Ascending aorta (tissue), 2 donors: ENCODE measurements at regions not wholly inside any gene's neighbourhood (a gene's known extent, or its start where the extent isn't known, plus 50 kb on each side); places are given as distances from the start of the nearest gene placed in this dataset.

Experiments used
- DNase-seq, 2 donors: peaks; one replicate each; pipeline ENCODE4 v3.0.0-alpha.2; 2019; ENCODE audit warnings: low spot score in 2 of 2
- H3K27ac ChIP-seq, 2 donors: fragments of 200-600 bp; sonication (generic); one replicate each; pipeline ENCODE4 v1.5.1; 2016 to 2017; ENCODE audit warnings: mild to moderate bottlenecking in 1 of 2
- H3K27me3 ChIP-seq: fragments of 200-600 bp; sonication (generic); one replicate; pipeline ENCODE4 v1.5.1; 2017
- H3K36me3 ChIP-seq, 2 donors: fragments of 200-600 bp; sonication (generic); one replicate each; pipeline ENCODE4 v1.5.1; 2016
- H3K4me1 ChIP-seq, 2 donors: fragments of 200-600 bp; sonication (generic); one replicate each; pipeline ENCODE4 v1.5.1; 2016 to 2017; ENCODE audit warnings: mild to moderate bottlenecking in 1 of 2
- H3K4me3 ChIP-seq, 2 donors: fragments of 200-600 bp; sonication (generic); one replicate each; pipeline ENCODE4 v1.5.1; 2016 to 2017; ENCODE audit warnings: mild to moderate bottlenecking in 1 of 2
- H3K9me3 ChIP-seq, 2 donors: fragments of 200-600 bp; sonication (generic); one replicate each; pipeline ENCODE4 v1.5.1; 2016
- intact Hi-C: fragments of 100-400 bp; cut with DNase I; formaldehyde crosslinking; loops from one replicate; pipeline ENCODE4 v1.15.1; 2023
- TF ChIP-seq, protein P1 (sequence below), 3 experiments: fragments of 200-600 bp in 2 of 3; fragments of 450-650 bp in 1 of 3; sonication (generic) in 2 of 3; IDR thresholded peaks; one replicate each; pipeline ENCODE4 v1.5.1; 2016 to 2019; ENCODE audit warnings: antibody characterized with exemption in 3 of 3, mild to moderate bottlenecking in 1 of 3, moderate library complexity in 1 of 3

DNA sequence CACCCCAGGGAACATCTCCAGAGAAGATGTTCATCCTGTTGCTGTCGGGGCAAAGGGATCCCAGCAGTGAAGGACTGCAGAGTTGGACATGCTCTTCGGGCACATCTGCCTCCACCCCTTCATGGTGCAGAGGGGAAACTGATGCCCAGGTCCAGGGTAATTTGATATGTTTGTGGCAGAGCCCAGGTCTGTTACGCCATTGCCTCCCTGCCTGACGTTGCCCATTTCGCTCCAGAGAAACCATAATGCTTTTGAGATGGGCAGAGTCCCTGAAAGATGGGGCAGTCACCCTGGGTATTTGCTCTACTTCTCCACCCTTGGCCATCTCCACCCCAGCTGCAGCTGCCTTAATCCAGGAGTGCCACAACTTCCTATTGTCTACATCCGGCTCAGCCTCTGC, 290.4 kb upstream of the POU3F1 start:
- DNase-seq, result no peak
- no peak overlapping the region for H3K27ac ChIP-seq
- H3K27me3 ChIP-seq, result no peaks in the 10 kb centered on the region
- intact Hi-C loops, result no loop called here
- H3K9me3 ChIP-seq, result no peaks in the 10 kb centered on the region
- no peaks in the 10 kb centered on the region for H3K4me1 ChIP-seq
- no peak overlapping the region for H3K4me3 ChIP-seq
- TF ChIP-seq, protein P1, sequence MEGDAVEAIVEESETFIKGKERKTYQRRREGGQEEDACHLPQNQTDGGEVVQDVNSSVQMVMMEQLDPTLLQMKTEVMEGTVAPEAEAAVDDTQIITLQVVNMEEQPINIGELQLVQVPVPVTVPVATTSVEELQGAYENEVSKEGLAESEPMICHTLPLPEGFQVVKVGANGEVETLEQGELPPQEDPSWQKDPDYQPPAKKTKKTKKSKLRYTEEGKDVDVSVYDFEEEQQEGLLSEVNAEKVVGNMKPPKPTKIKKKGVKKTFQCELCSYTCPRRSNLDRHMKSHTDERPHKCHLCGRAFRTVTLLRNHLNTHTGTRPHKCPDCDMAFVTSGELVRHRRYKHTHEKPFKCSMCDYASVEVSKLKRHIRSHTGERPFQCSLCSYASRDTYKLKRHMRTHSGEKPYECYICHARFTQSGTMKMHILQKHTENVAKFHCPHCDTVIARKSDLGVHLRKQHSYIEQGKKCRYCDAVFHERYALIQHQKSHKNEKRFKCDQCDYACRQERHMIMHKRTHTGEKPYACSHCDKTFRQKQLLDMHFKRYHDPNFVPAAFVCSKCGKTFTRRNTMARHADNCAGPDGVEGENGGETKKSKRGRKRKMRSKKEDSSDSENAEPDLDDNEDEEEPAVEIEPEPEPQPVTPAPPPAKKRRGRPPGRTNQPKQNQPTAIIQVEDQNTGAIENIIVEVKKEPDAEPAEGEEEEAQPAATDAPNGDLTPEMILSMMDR (IDR thresholded peaks at IDR 0.05), result no peak
- no peaks in the 10 kb centered on the region for H3K36me3 ChIP-seq

GRCh38 chr1:38336301-38336923, 289.8 kb upstream of the POU3F1 start:
- no peak overlapping the region for H3K27ac ChIP-seq
- TF ChIP-seq, protein P1 (IDR thresholded peaks at IDR 0.05), result no peak
- no peaks in the 10 kb centered on the region for H3K36me3 ChIP-seq
- H3K4me1 ChIP-seq, result no peaks in the 10 kb centered on the region
- no peak overlapping the region for H3K4me3 ChIP-seq
- DNase-seq, result no peak
- intact Hi-C loops, result no loop called here
- no peaks in the 10 kb centered on the region for H3K27me3 ChIP-seq
- no peaks in the 10 kb centered on the region for H3K9me3 ChIP-seq

- intact Hi-C loops, result no loop called here
- Histone ChIP-seq H3K27ac (no peak overlapping the region), H3K4me3 (no peak overlapping the region), H3K9me3 (no peaks in the 10 kb centered on the region), H3K4me1 (no peaks in the 10 kb centered on the region), H3K36me3 (no peaks in the 10 kb centered on the region), H3K27me3 (no peaks in the 10 kb centered on the region)
- DNase-seq, result no peak
- TF ChIP-seq, protein P1 (IDR thresholded peaks at IDR 0.05), result no peak
These were observed 288.5 kb upstream of the POU3F1 start for GRCh38 chr1:38334930-38335592.

- DNase-seq, result no peak
- H3K9me3 ChIP-seq, result no peaks in the 10 kb centered on the region
- no peak overlapping the region for H3K4me3 ChIP-seq
- H3K4me1 ChIP-seq, result no peaks in the 10 kb centered on the region
- intact Hi-C loops, result no loop called here
- H3K27me3 ChIP-seq, result no peaks in the 10 kb centered on the region
- H3K27ac ChIP-seq, result no peak overlapping the region
- TF ChIP-seq, protein P1 (IDR thresholded peaks at IDR 0.05), result no peak
- no peaks in the 10 kb centered on the region for H3K36me3 ChIP-seq
These were observed 286.2 kb upstream of the POU3F1 start for GRCh38 chr1:38332649-38333310.

- intact Hi-C loops, result no loop called here
- no peaks in the 10 kb centered on the region for H3K36me3 ChIP-seq
- no peaks in the 10 kb centered on the region for H3K9me3 ChIP-seq
- H3K4me1 ChIP-seq, result no peaks in the 10 kb centered on the region
- DNase-seq, result no peak
- H3K27me3 ChIP-seq, result no peaks in the 10 kb centered on the region
- H3K27ac ChIP-seq, result no peak overlapping the region
- no peak overlapping the region for H3K4me3 ChIP-seq
- TF ChIP-seq, protein P1 (IDR thresholded peaks at IDR 0.05), result no peak
These were observed 285.1 kb upstream of the POU3F1 start for GRCh38 chr1:38331496-38332210.
